HepG2 (cell line): ENCODE measurements at regions not wholly inside any gene's neighbourhood (a gene's known extent, or its start where the extent isn't known, plus 50 kb on each side); places are given as distances from the start of the nearest gene placed in this dataset.

ENCODE experiments used
- FOXJ3 ChIP-seq: sonication (generic); formaldehyde crosslinking; IDR thresholded peaks from 2 replicates; pipeline ENCODE4 v1.4.0; 2020; ENCODE audit warnings: missing genetic modification reagents, mild to moderate bottlenecking, borderline replicate concordance
- HNRNPUL1 ChIP-seq: fragments of 200-400 bp; formaldehyde crosslinking; IDR thresholded peaks from 2 replicates; pipeline ENCODE4 v1.6.1; 2017; ENCODE audit warnings: low read depth, mild to moderate bottlenecking, low read length, moderate library complexity
- TP53 ChIP-seq: sonication (generic); formaldehyde crosslinking; conservative IDR thresholded peaks from 2 replicates; pipeline ENCODE4 v1.4.0; 2020; ENCODE audit warnings: missing genetic modification reagents
- YY1 ChIP-seq: IDR thresholded peaks from 2 replicates; pipeline ENCODE4 v1.6.1; 2011; ENCODE audit warnings: low read length, low read depth, moderate library complexity, mild to moderate bottlenecking; ENCODE audit not compliant: insufficient read depth, insufficient replicate concordance
- ZFX ChIP-seq: sonication (generic); formaldehyde crosslinking; IDR thresholded peaks from 2 replicates; pipeline ENCODE4 v1.4.0; 2020; ENCODE audit warnings: mild to moderate bottlenecking, low read depth, missing genetic modification reagents, moderate library complexity
- ZZZ3 ChIP-seq: sonication (generic); formaldehyde crosslinking; IDR thresholded peaks from 2 replicates; pipeline ENCODE4 v1.4.0; 2020; ENCODE audit warnings: missing genetic modification reagents, mild to moderate bottlenecking, borderline replicate concordance
- TF ChIP-seq, protein P1 (sequence below), 2 experiments: IDR thresholded peaks; 2 replicates each; pipeline ENCODE4 v1.6.1; 2011 to 2012; ENCODE audit warnings: low read length in 2 of 2, borderline replicate concordance in 1 of 2, low read depth in 1 of 2, mild to moderate bottlenecking in 1 of 2, moderate library complexity in 1 of 2
- TF ChIP-seq, protein P2 (sequence below): sonication (generic); formaldehyde crosslinking; IDR thresholded peaks from 2 replicates; pipeline ENCODE4 v1.4.0; 2020; ENCODE audit warnings: missing genetic modification reagents

DNA sequence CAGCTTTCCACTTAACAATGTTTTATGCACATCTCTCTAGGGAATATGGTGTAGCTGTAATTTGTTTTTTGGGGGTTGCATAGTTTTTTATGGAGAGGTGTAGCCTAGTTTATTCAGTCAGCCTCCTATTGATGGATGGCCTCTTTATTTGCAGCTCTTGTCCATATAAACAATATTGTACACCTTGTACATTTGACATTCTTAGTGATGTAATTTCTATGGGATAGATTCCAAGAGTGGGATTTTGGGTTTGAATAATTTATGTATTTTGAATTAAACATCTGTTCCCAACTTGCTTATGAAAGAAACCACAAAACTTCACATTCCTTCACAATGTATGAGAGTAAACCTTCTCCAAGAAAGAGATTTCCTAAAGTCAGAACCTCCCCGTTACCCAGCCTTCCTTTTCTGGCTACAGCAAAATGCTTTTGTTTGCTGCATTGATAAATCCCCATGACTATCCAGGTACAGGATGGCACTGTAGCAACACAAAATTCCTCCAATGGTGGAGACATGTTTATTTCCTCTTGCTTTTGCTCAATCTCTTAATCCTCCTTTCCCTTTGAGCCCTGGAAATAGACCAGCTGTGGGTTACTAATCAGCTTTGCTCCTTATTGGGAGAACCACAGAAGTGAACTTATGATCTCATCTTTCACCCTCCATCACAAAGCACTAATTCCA lies 58.4 kb upstream of the GALR1 start:
- TF ChIP-seq ZZZ3 (no peak), ZFX (CRISPR knock-in tag) (no peak), HNRNPUL1 (no peak), YY1 (no peak), FOXJ3 (no peak), TP53 (CRISPR knock-in tag) (no peak)
- TF ChIP-seq, protein P1, sequence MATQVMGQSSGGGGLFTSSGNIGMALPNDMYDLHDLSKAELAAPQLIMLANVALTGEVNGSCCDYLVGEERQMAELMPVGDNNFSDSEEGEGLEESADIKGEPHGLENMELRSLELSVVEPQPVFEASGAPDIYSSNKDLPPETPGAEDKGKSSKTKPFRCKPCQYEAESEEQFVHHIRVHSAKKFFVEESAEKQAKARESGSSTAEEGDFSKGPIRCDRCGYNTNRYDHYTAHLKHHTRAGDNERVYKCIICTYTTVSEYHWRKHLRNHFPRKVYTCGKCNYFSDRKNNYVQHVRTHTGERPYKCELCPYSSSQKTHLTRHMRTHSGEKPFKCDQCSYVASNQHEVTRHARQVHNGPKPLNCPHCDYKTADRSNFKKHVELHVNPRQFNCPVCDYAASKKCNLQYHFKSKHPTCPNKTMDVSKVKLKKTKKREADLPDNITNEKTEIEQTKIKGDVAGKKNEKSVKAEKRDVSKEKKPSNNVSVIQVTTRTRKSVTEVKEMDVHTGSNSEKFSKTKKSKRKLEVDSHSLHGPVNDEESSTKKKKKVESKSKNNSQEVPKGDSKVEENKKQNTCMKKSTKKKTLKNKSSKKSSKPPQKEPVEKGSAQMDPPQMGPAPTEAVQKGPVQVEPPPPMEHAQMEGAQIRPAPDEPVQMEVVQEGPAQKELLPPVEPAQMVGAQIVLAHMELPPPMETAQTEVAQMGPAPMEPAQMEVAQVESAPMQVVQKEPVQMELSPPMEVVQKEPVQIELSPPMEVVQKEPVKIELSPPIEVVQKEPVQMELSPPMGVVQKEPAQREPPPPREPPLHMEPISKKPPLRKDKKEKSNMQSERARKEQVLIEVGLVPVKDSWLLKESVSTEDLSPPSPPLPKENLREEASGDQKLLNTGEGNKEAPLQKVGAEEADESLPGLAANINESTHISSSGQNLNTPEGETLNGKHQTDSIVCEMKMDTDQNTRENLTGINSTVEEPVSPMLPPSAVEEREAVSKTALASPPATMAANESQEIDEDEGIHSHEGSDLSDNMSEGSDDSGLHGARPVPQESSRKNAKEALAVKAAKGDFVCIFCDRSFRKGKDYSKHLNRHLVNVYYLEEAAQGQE (IDR thresholded peaks at IDR 0.05; ENCODE audit: borderline replicate concordance in 1 of 2, low read depth in 1 of 2, low read length in 2 of 2): no peak
- TF ChIP-seq, protein P2, sequence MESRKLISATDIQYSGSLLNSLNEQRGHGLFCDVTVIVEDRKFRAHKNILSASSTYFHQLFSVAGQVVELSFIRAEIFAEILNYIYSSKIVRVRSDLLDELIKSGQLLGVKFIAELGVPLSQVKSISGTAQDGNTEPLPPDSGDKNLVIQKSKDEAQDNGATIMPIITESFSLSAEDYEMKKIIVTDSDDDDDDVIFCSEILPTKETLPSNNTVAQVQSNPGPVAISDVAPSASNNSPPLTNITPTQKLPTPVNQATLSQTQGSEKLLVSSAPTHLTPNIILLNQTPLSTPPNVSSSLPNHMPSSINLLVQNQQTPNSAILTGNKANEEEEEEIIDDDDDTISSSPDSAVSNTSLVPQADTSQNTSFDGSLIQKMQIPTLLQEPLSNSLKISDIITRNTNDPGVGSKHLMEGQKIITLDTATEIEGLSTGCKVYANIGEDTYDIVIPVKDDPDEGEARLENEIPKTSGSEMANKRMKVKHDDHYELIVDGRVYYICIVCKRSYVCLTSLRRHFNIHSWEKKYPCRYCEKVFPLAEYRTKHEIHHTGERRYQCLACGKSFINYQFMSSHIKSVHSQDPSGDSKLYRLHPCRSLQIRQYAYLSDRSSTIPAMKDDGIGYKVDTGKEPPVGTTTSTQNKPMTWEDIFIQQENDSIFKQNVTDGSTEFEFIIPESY: no peak
